Ovary (tissue), 7 donors: ENCODE measurements at regions not wholly inside any gene's neighbourhood (a gene's known extent, or its start where the extent isn't known, plus 50 kb on each side); places are given as distances from the start of the nearest gene placed in this dataset.

Experiments
- DNase-seq, 5 donors: peaks; one replicate each; pipeline ENCODE4 v3.0.0-alpha.2; 2019 to 2020
- H3K27ac ChIP-seq, 2 donors: fragments of 200-600 bp; one replicate each; pipeline versions ENCODE4 v1.5.1 to v1.8.0; 2019 to 2022
- H3K27me3 ChIP-seq: fragments of 200-600 bp; one replicate; pipeline ENCODE4 v1.8.0; 2022
- H3K36me3 ChIP-seq: fragments of 200-600 bp; sonication (generic); one replicate; pipeline ENCODE4 v1.5.1; 2019
- H3K4me1 ChIP-seq: one replicate; pipeline ENCODE4 v1.8.1; 2013; ENCODE audit warnings: mild to moderate bottlenecking, moderate library complexity; ENCODE audit not compliant: insufficient read depth
- H3K4me3 ChIP-seq: fragments of 200-600 bp; sonication (generic); one replicate; pipeline ENCODE4 v1.5.1; 2017
- H3K9me3 ChIP-seq, 2 donors: fragments of 200-600 bp in 1 of 2; sonication (generic) in 1 of 2; one replicate each; pipeline versions ENCODE4 v1.5.1 to v1.8.1; 2013 to 2019; ENCODE audit warnings: mild to moderate bottlenecking in 1 of 2, moderate library complexity in 1 of 2
- EP300 ChIP-seq: sonication (generic); formaldehyde crosslinking; IDR thresholded peaks from one replicate; pipeline ENCODE4 v1.6.1; 2017; ENCODE audit warnings: antibody characterized with exemption
- POLR2A ChIP-seq: fragments of 450-650 bp; IDR thresholded peaks from one replicate; pipeline ENCODE4 v1.6.1; 2017; ENCODE audit warnings: antibody characterized with exemption, mild to moderate bottlenecking, moderate library complexity
- WGBS, 3 donors: extraction: QIAGEN DNeasy Blood & Tissue Kit in 1 of 3; methylation state at CpG; one replicate each; pipeline versions ENCODE4 v1.1.5 to v1.1.7; 2013 to 2017; 5-methylcytosine and 5-hydroxymethylcytosine counted together
- intact Hi-C, 4 donors: fragments of 100-400 bp; cut with DNase I; formaldehyde crosslinking; loops; one replicate each; pipeline versions ENCODE4 v1.11.0 to v1.15.1; 2022 to 2023
- TF ChIP-seq, protein P1 (sequence below), 3 donors: fragments of 450-650 bp in 2 of 3; fragments of 200-600 bp in 1 of 3; IDR thresholded peaks; one replicate each; pipeline versions ENCODE4 v1.5.1 to v1.8.0; 2016 to 2022; ENCODE audit warnings: antibody characterized with exemption in 3 of 3, mild to moderate bottlenecking in 1 of 3
- donor health status: DM: no; HTN: no; CAD: no; lungs with moderate emphysema.
- donor health status: DM: no; HTN: no; CAD: no.
- donor health status: Bipolar disorder and iron deficiency.
- donor health status: DM: no; HTN: no; CAD: no.
- donor health status: DM: yes; HTN: yes; CAD: no.

DNA sequence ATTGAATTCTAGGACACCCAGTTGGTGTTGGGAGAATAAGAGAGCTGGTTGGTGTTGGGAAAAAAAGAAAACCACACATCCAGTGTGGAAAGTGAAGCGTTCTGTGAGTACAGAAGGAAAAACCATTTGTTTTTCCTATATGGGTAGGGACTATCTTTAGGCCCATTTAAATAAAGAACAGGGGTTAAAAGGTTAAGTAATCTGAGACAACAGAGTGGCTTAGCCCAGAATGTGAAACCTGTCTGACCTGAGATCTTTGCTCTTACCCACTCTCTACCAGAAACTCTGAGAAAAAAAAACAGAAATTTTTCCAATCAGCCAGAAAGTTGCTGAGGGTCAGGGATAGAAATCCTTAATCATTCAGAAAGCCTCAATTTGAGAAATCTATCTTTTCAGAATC is 59.8 kb upstream of the LRRC55 start:
- no peak for DNase-seq
- intact Hi-C loops = loop anchor here in 1 of 4 donors (10.0 kb wide), 1 partner anchor 123 kb away; no protein-coding TSS in a partner anchor
- no peaks in the 10 kb centered on the region for H3K27me3 ChIP-seq

DNA sequence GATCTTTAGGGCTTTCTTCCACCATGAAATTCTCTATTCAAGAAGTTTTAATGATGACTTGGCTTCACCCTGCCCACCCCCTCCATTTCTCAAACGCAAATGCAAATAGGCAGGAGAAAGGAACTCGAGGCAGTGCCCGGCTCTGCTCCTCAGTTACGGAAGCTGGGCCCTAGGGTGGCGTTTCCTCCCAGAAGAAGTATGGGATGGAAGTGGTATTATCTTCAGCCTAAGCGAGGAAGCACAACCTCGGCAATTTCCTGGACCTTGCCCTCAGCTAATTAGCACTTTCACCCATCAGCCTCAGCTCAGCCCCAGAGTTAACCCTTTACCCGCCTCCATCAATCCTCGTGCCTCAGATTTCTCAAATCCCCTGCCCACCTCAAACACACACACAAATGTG is 58.2 kb upstream of the LRRC55 start:
- H3K9me3 ChIP-seq = no peaks in the 10 kb centered on the region
- TF ChIP-seq POLR2A = no peak
- no peak for TF ChIP-seq EP300
- TF ChIP-seq, protein P1, sequence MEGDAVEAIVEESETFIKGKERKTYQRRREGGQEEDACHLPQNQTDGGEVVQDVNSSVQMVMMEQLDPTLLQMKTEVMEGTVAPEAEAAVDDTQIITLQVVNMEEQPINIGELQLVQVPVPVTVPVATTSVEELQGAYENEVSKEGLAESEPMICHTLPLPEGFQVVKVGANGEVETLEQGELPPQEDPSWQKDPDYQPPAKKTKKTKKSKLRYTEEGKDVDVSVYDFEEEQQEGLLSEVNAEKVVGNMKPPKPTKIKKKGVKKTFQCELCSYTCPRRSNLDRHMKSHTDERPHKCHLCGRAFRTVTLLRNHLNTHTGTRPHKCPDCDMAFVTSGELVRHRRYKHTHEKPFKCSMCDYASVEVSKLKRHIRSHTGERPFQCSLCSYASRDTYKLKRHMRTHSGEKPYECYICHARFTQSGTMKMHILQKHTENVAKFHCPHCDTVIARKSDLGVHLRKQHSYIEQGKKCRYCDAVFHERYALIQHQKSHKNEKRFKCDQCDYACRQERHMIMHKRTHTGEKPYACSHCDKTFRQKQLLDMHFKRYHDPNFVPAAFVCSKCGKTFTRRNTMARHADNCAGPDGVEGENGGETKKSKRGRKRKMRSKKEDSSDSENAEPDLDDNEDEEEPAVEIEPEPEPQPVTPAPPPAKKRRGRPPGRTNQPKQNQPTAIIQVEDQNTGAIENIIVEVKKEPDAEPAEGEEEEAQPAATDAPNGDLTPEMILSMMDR (IDR thresholded peaks at IDR 0.05) = no peak
- intact Hi-C loops = loop anchor here in 1 of 4 donors (10.0 kb wide), 1 partner anchor 121 kb away; no protein-coding TSS in a partner anchor
- H3K27me3 ChIP-seq = no peaks in the 10 kb centered on the region
- no peaks in the 10 kb centered on the region for H3K4me1 ChIP-seq
- H3K27ac ChIP-seq = no peak overlapping the region
- no peak overlapping the region for H3K4me3 ChIP-seq
- no peak for DNase-seq
- H3K36me3 ChIP-seq = no peaks in the 10 kb centered on the region
- WGBS, 3 donors = 71 to 79% (median 78%) methylated on average over 9 of the region's 9 CpGs

More for the DNA sequence above, 59.8 kb upstream of the LRRC55 start:
- Histone ChIP-seq H3K27ac (no peak overlapping the region), H3K4me1 (no peaks in the 10 kb centered on the region), H3K4me3 (no peak overlapping the region), H3K9me3 (no peaks in the 10 kb centered on the region), H3K36me3 (no peaks in the 10 kb centered on the region)
- TF ChIP-seq, protein P1 (IDR thresholded peaks at IDR 0.05) = no peak
- TF ChIP-seq POLR2A (no peak), EP300 (no peak)
- 78 to 87% (median 79%) methylated on average over 1 of the region's 1 CpG for WGBS, 3 donors

DNA sequence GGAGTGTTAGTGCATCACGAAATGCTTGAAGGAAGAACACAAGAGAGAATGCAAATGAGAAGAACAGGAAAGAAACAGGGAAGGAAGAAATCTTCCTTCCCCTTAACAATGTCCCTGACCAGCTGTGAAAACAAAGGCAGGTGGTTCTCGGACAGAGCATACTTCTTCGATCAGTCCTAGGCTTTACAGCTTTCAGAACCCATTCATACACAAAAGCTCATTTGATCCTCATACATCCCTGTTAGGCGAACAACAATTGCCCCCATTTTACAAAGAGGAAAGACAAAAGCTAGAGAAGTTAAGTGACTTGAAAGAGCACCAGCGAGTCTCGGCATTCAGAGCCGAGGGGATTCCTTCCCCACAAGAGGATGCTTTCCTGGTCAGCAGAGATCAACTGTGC is 57.2 kb upstream of the LRRC55 start:
- no peak for DNase-seq
- H3K4me1 ChIP-seq = no peaks in the 10 kb centered on the region
- 88 to 94% (median 88%) methylated on average over 7 of the region's 7 CpGs for WGBS, 3 donors
- no peak overlapping the region for H3K27ac ChIP-seq
- H3K9me3 ChIP-seq = no peaks in the 10 kb centered on the region
- no peaks in the 10 kb centered on the region for H3K36me3 ChIP-seq
- intact Hi-C loops = loop anchor here in 1 of 4 donors (10.0 kb wide), 1 partner anchor 120 kb away; no protein-coding TSS in a partner anchor
- TF ChIP-seq EP300 (no peak), POLR2A (no peak)
- TF ChIP-seq, protein P1 (IDR thresholded peaks at IDR 0.05) = no peak
- no peak overlapping the region for H3K4me3 ChIP-seq
- no peaks in the 10 kb centered on the region for H3K27me3 ChIP-seq

DNA sequence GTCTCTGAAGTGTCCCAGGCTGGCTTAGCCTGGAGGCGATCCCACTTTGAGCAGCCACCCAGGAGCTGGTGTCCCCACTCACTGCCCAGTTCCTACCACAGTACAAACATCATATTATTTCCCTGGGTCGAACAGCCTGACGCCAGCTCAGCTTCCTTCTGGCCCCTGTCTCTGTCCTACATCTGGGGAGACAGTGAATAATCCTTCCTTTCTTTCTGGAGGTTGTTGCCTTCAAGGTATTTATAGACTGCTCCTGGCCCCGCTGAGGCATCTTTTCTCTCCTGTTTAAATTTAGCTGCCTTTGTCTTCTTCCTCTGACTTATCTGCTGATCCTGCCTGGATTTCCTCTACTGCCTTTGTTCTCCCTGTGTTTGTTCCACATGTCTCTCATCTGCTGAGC is 56.8 kb upstream of the LRRC55 start:
- Histone ChIP-seq H3K27me3 (no peaks in the 10 kb centered on the region), H3K36me3 (no peaks in the 10 kb centered on the region), H3K9me3 (no peaks in the 10 kb centered on the region), H3K4me3 (no peak overlapping the region), H3K27ac (no peak overlapping the region), H3K4me1 (no peaks in the 10 kb centered on the region)
- TF ChIP-seq EP300 (no peak), POLR2A (no peak)
- TF ChIP-seq, protein P1 (IDR thresholded peaks at IDR 0.05) = no peak
- WGBS, 3 donors = 78 to 81% (median 78%) methylated on average over 4 of the region's 4 CpGs
- intact Hi-C loops = loop anchor here in 1 of 4 donors (10.0 kb wide), 1 partner anchor 120 kb away; no protein-coding TSS in a partner anchor
- DNase-seq = no peak
